Endothelial cell of umbilical vein (primary cell): ENCODE measurements at regions not wholly inside any gene's neighbourhood (a gene's known extent, or its start where the extent isn't known, plus 50 kb on each side); places are given as distances from the start of the nearest gene placed in this dataset.

ENCODE experiments used
- EZH2 ChIP-seq: IDR thresholded peaks from 2 replicates; pipeline ENCODE4 v1.6.1; 2012; ENCODE audit warnings: borderline replicate concordance, low read depth, mild to moderate bottlenecking, moderate library complexity, low read length, inconsistent platforms; ENCODE audit not compliant: severe bottlenecking
- GATA2 ChIP-seq: IDR thresholded peaks from 2 replicates; pipeline ENCODE4 v1.7.0; 2011; ENCODE audit warnings: low read depth, mild to moderate bottlenecking, moderate library complexity, mixed read lengths, low read length; ENCODE audit not compliant: insufficient read length, insufficient read depth
- MYC ChIP-seq: IDR thresholded peaks from one replicate; pipeline ENCODE4 v1.6.1; 2011; ENCODE audit warnings: mild to moderate bottlenecking, low read depth, low read length
- POLR2A ChIP-seq: IDR thresholded peaks from 2 replicates; pipeline ENCODE4 v1.6.1; 2012; ENCODE audit warnings: low read depth, mild to moderate bottlenecking, control low read depth, low read length
- POLR2AphosphoS5 ChIP-seq: IDR thresholded peaks from 2 replicates; pipeline ENCODE4 v1.6.1; 2012; ENCODE audit warnings: low read depth, mild to moderate bottlenecking, control low read depth, low read length, moderate library complexity; ENCODE audit not compliant: insufficient read depth
- TF ChIP-seq, protein P1 (sequence below), 2 donors: IDR thresholded peaks; 1 replicate in 1 of 2; 2 replicates in 1 of 2; pipeline ENCODE4 v1.5.1; 2011; ENCODE audit warnings: low read length in 2 of 2, mild to moderate bottlenecking in 2 of 2, moderate library complexity in 2 of 2, control low read depth in 1 of 2, inconsistent platforms in 1 of 2, low read depth in 1 of 2; ENCODE audit not compliant: insufficient read depth in 1 of 2; ENCODE audit errors: extremely low read depth in 1 of 2
- TF ChIP-seq, protein P2 (sequence below): IDR thresholded peaks from 2 replicates; pipeline ENCODE4 v1.6.1; 2011; ENCODE audit not compliant: insufficient read depth, insufficient read length

- TF ChIP-seq, protein P1, sequence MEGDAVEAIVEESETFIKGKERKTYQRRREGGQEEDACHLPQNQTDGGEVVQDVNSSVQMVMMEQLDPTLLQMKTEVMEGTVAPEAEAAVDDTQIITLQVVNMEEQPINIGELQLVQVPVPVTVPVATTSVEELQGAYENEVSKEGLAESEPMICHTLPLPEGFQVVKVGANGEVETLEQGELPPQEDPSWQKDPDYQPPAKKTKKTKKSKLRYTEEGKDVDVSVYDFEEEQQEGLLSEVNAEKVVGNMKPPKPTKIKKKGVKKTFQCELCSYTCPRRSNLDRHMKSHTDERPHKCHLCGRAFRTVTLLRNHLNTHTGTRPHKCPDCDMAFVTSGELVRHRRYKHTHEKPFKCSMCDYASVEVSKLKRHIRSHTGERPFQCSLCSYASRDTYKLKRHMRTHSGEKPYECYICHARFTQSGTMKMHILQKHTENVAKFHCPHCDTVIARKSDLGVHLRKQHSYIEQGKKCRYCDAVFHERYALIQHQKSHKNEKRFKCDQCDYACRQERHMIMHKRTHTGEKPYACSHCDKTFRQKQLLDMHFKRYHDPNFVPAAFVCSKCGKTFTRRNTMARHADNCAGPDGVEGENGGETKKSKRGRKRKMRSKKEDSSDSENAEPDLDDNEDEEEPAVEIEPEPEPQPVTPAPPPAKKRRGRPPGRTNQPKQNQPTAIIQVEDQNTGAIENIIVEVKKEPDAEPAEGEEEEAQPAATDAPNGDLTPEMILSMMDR (IDR thresholded peaks at IDR 0.05; ENCODE audit: extremely low read depth in 1 of 2, insufficient read depth in 1 of 2, low read depth in 1 of 2, low read length in 2 of 2), result no peak
- no peak for TF ChIP-seq POLR2AphosphoS5
- TF ChIP-seq GATA2, result no peak
- no peak for TF ChIP-seq POLR2A
- TF ChIP-seq EZH2, result no peak
- TF ChIP-seq, protein P2, sequence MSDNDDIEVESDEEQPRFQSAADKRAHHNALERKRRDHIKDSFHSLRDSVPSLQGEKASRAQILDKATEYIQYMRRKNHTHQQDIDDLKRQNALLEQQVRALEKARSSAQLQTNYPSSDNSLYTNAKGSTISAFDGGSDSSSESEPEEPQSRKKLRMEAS, result no peak
- no peak for TF ChIP-seq MYC
Measured at GRCh38 chr16:54503011-54503855, 216.6 kb upstream of the IRX3 start.
